ENCODE measurements at regions not wholly inside any gene's neighbourhood (a gene's known extent, or its start where the extent isn't known, plus 50 kb on each side); places are given as distances from the start of the nearest gene placed in this dataset.

GRCh38 chr5:142495531-142495930, 170.7 kb upstream of the SPRY4 start:
- TF ChIP-seq POLR2A (IDR thresholded peaks at IDR 0.05; ENCODE audit: low read length) (no peak), GATA1 (IDR thresholded peaks at IDR 0.05; ENCODE audit: low read depth, low read length) (no peak)

All from erythroblast (primary cell).